Mesendoderm (in vitro differentiated cells): ENCODE measurements at regions not wholly inside any gene's neighbourhood (a gene's known extent, or its start where the extent isn't known, plus 50 kb on each side); places are given as distances from the start of the nearest gene placed in this dataset.

Experiments
- DNase-seq: peaks from one replicate; pipeline ENCODE4 v3.0.0; 2013
- H2AK5ac ChIP-seq: 2 replicates; pipeline ENCODE4 v1.6.1; 2013; ENCODE audit warnings: low read length, inconsistent platforms
- H2BK120ac ChIP-seq: 2 replicates; pipeline ENCODE4 v1.6.1; 2013; ENCODE audit warnings: low read depth, mild to moderate bottlenecking, low read length, moderate library complexity, mixed read lengths
- H2BK15ac ChIP-seq: replicated peaks from 2 replicates; pipeline ENCODE4 v1.6.1; 2013; ENCODE audit warnings: low read depth, mild to moderate bottlenecking, moderate library complexity
- H2BK5ac ChIP-seq: 2 replicates; pipeline ENCODE4 v1.6.1; 2013; ENCODE audit warnings: low read length, inconsistent platforms
- H3K18ac ChIP-seq: 2 replicates; pipeline ENCODE4 v1.6.1; 2013; ENCODE audit warnings: mild to moderate bottlenecking, low read length, mixed read lengths
- H3K23ac ChIP-seq: one replicate; pipeline ENCODE4 v1.6.1; 2013; ENCODE audit warnings: low read length
- H3K27ac ChIP-seq: 2 replicates; pipeline ENCODE4 v1.5.1; 2013; ENCODE audit warnings: low read depth, mild to moderate bottlenecking, inconsistent platforms, low read length, moderate library complexity
- H3K27me3 ChIP-seq: 2 replicates; pipeline ENCODE4 v1.6.1; 2013; ENCODE audit warnings: low read length, control low read depth, mild to moderate bottlenecking, inconsistent platforms; ENCODE audit not compliant: insufficient read depth, poor library complexity
- H3K36me3 ChIP-seq: 2 replicates; pipeline ENCODE4 v1.6.1; 2013; ENCODE audit warnings: low read length, inconsistent platforms; ENCODE audit not compliant: control insufficient read depth, insufficient read depth
- H3K4ac ChIP-seq: one replicate; pipeline ENCODE4 v1.6.1; 2013; ENCODE audit warnings: low read depth, mild to moderate bottlenecking, low read length, moderate library complexity
- H3K4me1 ChIP-seq: 2 replicates; pipeline ENCODE4 v1.6.1; 2013; ENCODE audit warnings: low read depth, low read length, inconsistent platforms; ENCODE audit not compliant: control insufficient read depth
- H3K4me2 ChIP-seq: 2 replicates; pipeline ENCODE4 v1.6.1; 2013; ENCODE audit warnings: low read length
- H3K4me3 ChIP-seq: 2 replicates; pipeline ENCODE4 v1.5.1; 2013; ENCODE audit warnings: mild to moderate bottlenecking, low read length
- H3K56ac ChIP-seq: one replicate; pipeline ENCODE4 v1.6.1; 2013; ENCODE audit warnings: low read length
- H3K79me1 ChIP-seq: 2 replicates; pipeline ENCODE4 v1.6.1; 2013; ENCODE audit warnings: low read length, inconsistent platforms
- H3K79me2 ChIP-seq: 2 replicates; pipeline ENCODE4 v1.6.1; 2013; ENCODE audit warnings: mild to moderate bottlenecking, low read length; ENCODE audit not compliant: control insufficient read depth, insufficient read depth
- H3K9ac ChIP-seq: 2 replicates; pipeline ENCODE4 v1.6.1; 2013; ENCODE audit warnings: low read length, inconsistent platforms
- H4K5ac ChIP-seq: one replicate; pipeline ENCODE4 v1.6.1; 2013; ENCODE audit warnings: low read length
- H4K8ac ChIP-seq: one replicate; pipeline ENCODE4 v1.6.1; 2013; ENCODE audit warnings: low read depth, mild to moderate bottlenecking, control low read depth, low read length, moderate library complexity
- WGBS: extraction: QIAGEN DNeasy Blood & Tissue Kit; methylation state at CpG from one replicate; pipeline ENCODE4 v1.1.7; 2013; ENCODE audit warnings: low lambda C conversion rate, missing lambda C conversion rate; ENCODE audit not compliant: insufficient coverage; ENCODE audit errors: extremely low coverage; 5-methylcytosine and 5-hydroxymethylcytosine counted together

- Histone ChIP-seq H3K27me3 (no peaks in the 10 kb centered on the region), H2BK15ac (no peak overlapping the region), H2BK5ac (no peak overlapping the region), H3K23ac (no peak overlapping the region), H3K56ac (no peak overlapping the region), H3K4me3 (no peak overlapping the region), H2BK120ac (no peak overlapping the region), H3K18ac (no peak overlapping the region), H3K27ac (no peak overlapping the region), H3K4ac (no peak overlapping the region), H3K9ac (no peak overlapping the region), H2AK5ac (no peak overlapping the region), H3K36me3 (no peaks in the 10 kb centered on the region), H3K79me2 (no peaks in the 10 kb centered on the region), H3K4me2 (no peak overlapping the region), H4K8ac (no peak overlapping the region), H3K4me1 (peaks cover 2% of the 10 kb centered on the region), H4K5ac (no peak overlapping the region), H3K79me1 (no peaks in the 10 kb centered on the region)
- DNase-seq: no peak
- no CpG with 5 or more reads among the region's 5 CpGs for WGBS
Measured at GRCh38 chr16:5907544-5907943, 809.9 kb upstream of the EEF2KMT start.

GRCh38 chr16:5906351-5906750 lies 808.8 kb upstream of the EEF2KMT start:
- WGBS: no CpG with 5 or more reads among the region's 6 CpGs
- no peak for DNase-seq
- H3K4ac ChIP-seq: no peak overlapping the region

GRCh38 chr16:5905935-5906334 lies 808.3 kb upstream of the EEF2KMT start:
- Histone ChIP-seq H3K56ac (no peak overlapping the region), H3K79me1 (no peaks in the 10 kb centered on the region), H3K9ac (no peak overlapping the region), H2BK120ac (no peak overlapping the region), H3K79me2 (no peaks in the 10 kb centered on the region), H3K27ac (no peak overlapping the region), H2BK5ac (no peak overlapping the region), H4K5ac (no peak overlapping the region), H3K23ac (no peak overlapping the region), H2AK5ac (no peak overlapping the region), H3K4me3 (no peak overlapping the region), H3K27me3 (no peaks in the 10 kb centered on the region), H2BK15ac (no peak overlapping the region), H4K8ac (no peak overlapping the region), H3K4me2 (no peak overlapping the region), H3K4me1 (no peaks in the 10 kb centered on the region), H3K36me3 (no peaks in the 10 kb centered on the region), H3K4ac (no peak overlapping the region), H3K18ac (no peak overlapping the region)
- DNase-seq: peak; percentile 30
- no CpG with 5 or more reads among the region's 4 CpGs for WGBS

More at GRCh38 chr16:5906351-5906750, 808.8 kb upstream of the EEF2KMT start:
- H3K36me3 ChIP-seq: no peaks in the 10 kb centered on the region
- no peak overlapping the region for H2BK120ac ChIP-seq
- H3K79me1 ChIP-seq: no peaks in the 10 kb centered on the region
- H3K56ac ChIP-seq: no peak overlapping the region
- no peak overlapping the region for H2AK5ac ChIP-seq
- H3K27ac ChIP-seq: no peak overlapping the region
- no peak overlapping the region for H3K4me3 ChIP-seq
- no peaks in the 10 kb centered on the region for H3K79me2 ChIP-seq
- H4K8ac ChIP-seq: no peak overlapping the region
- H4K5ac ChIP-seq: no peak overlapping the region
- H3K18ac ChIP-seq: no peak overlapping the region
- no peaks in the 10 kb centered on the region for H3K4me1 ChIP-seq
- no peak overlapping the region for H3K23ac ChIP-seq
- H2BK5ac ChIP-seq: no peak overlapping the region
- no peak overlapping the region for H3K9ac ChIP-seq
- H3K4me2 ChIP-seq: no peak overlapping the region
- H2BK15ac ChIP-seq: no peak overlapping the region
- no peaks in the 10 kb centered on the region for H3K27me3 ChIP-seq

- Histone ChIP-seq H3K79me1 (no peaks in the 10 kb centered on the region), H3K4me1 (no peaks in the 10 kb centered on the region), H3K36me3 (no peaks in the 10 kb centered on the region), H3K18ac (no peak overlapping the region), H4K5ac (no peak overlapping the region), H2BK5ac (no peak overlapping the region), H3K79me2 (no peaks in the 10 kb centered on the region), H3K27ac (no peak overlapping the region), H3K4ac (no peak overlapping the region), H2BK15ac (no peak overlapping the region), H3K23ac (no peak overlapping the region), H4K8ac (no peak overlapping the region), H3K9ac (no peak overlapping the region), H2BK120ac (no peak overlapping the region), H3K27me3 (no peaks in the 10 kb centered on the region), H2AK5ac (no peak overlapping the region), H3K4me2 (no peak overlapping the region), H3K4me3 (no peak overlapping the region), H3K56ac (no peak overlapping the region)
- no CpG with 5 or more reads among the region's 13 CpGs for WGBS
- DNase-seq: no peak
Measured at GRCh38 chr16:5903832-5904231, 806.2 kb upstream of the EEF2KMT start.

- no peak overlapping the region for H3K9ac ChIP-seq
- no peak overlapping the region for H2BK5ac ChIP-seq
Measured at GRCh38 chr16:5903153-5903552, 805.6 kb upstream of the EEF2KMT start.

GRCh38 chr16:5900046-5900445 lies 802.5 kb upstream of the EEF2KMT start:
- Histone ChIP-seq H3K23ac (no peak overlapping the region), H2BK15ac (no peak overlapping the region), H3K4ac (no peak overlapping the region), H4K8ac (no peak overlapping the region), H3K79me1 (no peaks in the 10 kb centered on the region), H3K27me3 (no peaks in the 10 kb centered on the region), H3K4me2 (no peak overlapping the region), H3K9ac (no peak overlapping the region), H3K4me3 (no peak overlapping the region), H3K56ac (no peak overlapping the region), H3K36me3 (no peaks in the 10 kb centered on the region), H3K4me1 (no peaks in the 10 kb centered on the region), H3K18ac (no peak overlapping the region), H2BK5ac (no peak overlapping the region), H3K79me2 (no peaks in the 10 kb centered on the region), H4K5ac (no peak overlapping the region), H2BK120ac (no peak overlapping the region), H2AK5ac (no peak overlapping the region), H3K27ac (no peak overlapping the region)
- no CpG with 5 or more reads among the region's 2 CpGs for WGBS
- DNase-seq: no peak

More at GRCh38 chr16:5903153-5903552, 805.6 kb upstream of the EEF2KMT start:
- no peaks in the 10 kb centered on the region for H3K79me1 ChIP-seq
- no CpG with 5 or more reads among the region's 3 CpGs for WGBS
- no peak overlapping the region for H4K5ac ChIP-seq
- DNase-seq: no peak
- H3K27me3 ChIP-seq: no peaks in the 10 kb centered on the region
- no peak overlapping the region for H3K4ac ChIP-seq
- H3K56ac ChIP-seq: no peak overlapping the region
- H3K36me3 ChIP-seq: no peaks in the 10 kb centered on the region
- H2BK15ac ChIP-seq: no peak overlapping the region
- H3K27ac ChIP-seq: no peak overlapping the region
- no peak overlapping the region for H3K4me2 ChIP-seq
- H3K4me1 ChIP-seq: no peaks in the 10 kb centered on the region
- H3K4me3 ChIP-seq: no peak overlapping the region
- no peak overlapping the region for H2AK5ac ChIP-seq
- no peak overlapping the region for H4K8ac ChIP-seq
- no peak overlapping the region for H3K23ac ChIP-seq
- H3K79me2 ChIP-seq: no peaks in the 10 kb centered on the region
- no peak overlapping the region for H3K18ac ChIP-seq
- no peak overlapping the region for H2BK120ac ChIP-seq
